ENCODE measurements at regions not wholly inside any gene's neighbourhood (a gene's known extent, or its start where the extent isn't known, plus 50 kb on each side); places are given as distances from the start of the nearest gene placed in this dataset.

DNA sequence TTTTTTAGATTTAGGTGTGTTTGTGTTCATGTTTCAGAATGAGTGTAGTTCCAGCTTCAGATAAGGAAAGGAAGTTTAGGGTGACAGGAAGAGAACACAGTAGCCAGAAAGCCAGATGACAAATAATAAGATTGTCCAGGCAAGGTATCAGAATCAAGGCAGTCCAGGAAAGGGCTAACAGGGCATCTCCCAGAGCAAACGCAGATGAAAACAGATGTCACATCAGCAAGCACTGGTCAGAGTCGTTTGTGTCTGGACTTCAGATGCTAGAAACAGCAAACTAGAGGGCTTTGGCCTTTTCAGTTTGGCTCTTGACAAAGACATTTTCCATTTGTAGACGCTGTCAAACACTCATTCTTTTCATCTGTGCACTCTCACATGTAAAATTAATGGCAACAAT lies 65.5 kb downstream of the VIP start:
- H2AFZ ChIP-seq (ENCODE audit: low read depth, low read length), result no peak overlapping the region
- no peaks in the 10 kb centered on the region for H3K9me3 ChIP-seq (ENCODE audit: low read length)
- no peaks in the 10 kb centered on the region for H3K27me3 ChIP-seq (ENCODE audit: insufficient read depth, low read depth, low read length)
- H3K27ac ChIP-seq (ENCODE audit: low read length), result no peak overlapping the region
- H3F3A ChIP-seq (ENCODE audit: insufficient read depth, low read length, poor library complexity, severe bottlenecking), result no peaks in the 10 kb centered on the region
- H3K4me2 ChIP-seq (ENCODE audit: low read length), result no peak overlapping the region
- H4K20me1 ChIP-seq (ENCODE audit: insufficient read depth), result no peaks in the 10 kb centered on the region
- H3K36me3 ChIP-seq (ENCODE audit: insufficient read depth, low read length), result no peaks in the 10 kb centered on the region
- no peaks in the 10 kb centered on the region for H3K9me2 ChIP-seq (ENCODE audit: insufficient read depth, low read length)
- H3K4me3 ChIP-seq (ENCODE audit: low read length), result no peak overlapping the region
- no peak overlapping the region for H3K9ac ChIP-seq (ENCODE audit: low read length)
- no peak for TF ChIP-seq EZH2 (IDR thresholded peaks at IDR 0.05; ENCODE audit: borderline replicate concordance, insufficient read depth, low read length, poor library complexity, severe bottlenecking)
- no peak for TF ChIP-seq REST (IDR thresholded peaks at IDR 0.05; ENCODE audit: borderline replicate concordance)
- no peak for TF ChIP-seq MXI1 (conservative IDR thresholded peaks at IDR 0.05; ENCODE audit: poor library complexity, severe bottlenecking)
- no peak for TF ChIP-seq RAD21 (conservative IDR thresholded peaks at IDR 0.05)
- TF ChIP-seq POLR2AphosphoS5 (IDR thresholded peaks at IDR 0.05), result no peak
- no peak for TF ChIP-seq SMC3 (conservative IDR thresholded peaks at IDR 0.05; ENCODE audit: poor library complexity)
- TF ChIP-seq, protein P1, sequence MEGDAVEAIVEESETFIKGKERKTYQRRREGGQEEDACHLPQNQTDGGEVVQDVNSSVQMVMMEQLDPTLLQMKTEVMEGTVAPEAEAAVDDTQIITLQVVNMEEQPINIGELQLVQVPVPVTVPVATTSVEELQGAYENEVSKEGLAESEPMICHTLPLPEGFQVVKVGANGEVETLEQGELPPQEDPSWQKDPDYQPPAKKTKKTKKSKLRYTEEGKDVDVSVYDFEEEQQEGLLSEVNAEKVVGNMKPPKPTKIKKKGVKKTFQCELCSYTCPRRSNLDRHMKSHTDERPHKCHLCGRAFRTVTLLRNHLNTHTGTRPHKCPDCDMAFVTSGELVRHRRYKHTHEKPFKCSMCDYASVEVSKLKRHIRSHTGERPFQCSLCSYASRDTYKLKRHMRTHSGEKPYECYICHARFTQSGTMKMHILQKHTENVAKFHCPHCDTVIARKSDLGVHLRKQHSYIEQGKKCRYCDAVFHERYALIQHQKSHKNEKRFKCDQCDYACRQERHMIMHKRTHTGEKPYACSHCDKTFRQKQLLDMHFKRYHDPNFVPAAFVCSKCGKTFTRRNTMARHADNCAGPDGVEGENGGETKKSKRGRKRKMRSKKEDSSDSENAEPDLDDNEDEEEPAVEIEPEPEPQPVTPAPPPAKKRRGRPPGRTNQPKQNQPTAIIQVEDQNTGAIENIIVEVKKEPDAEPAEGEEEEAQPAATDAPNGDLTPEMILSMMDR (IDR thresholded peaks at IDR 0.05; ENCODE audit: poor library complexity, severe bottlenecking), result no peak
- no peak for TF ChIP-seq EP300 (conservative IDR thresholded peaks at IDR 0.05; ENCODE audit: poor library complexity, severe bottlenecking)
- no peak for TF ChIP-seq TAF1 (IDR thresholded peaks at IDR 0.05; ENCODE audit: low read depth)
- H3K79me2 ChIP-seq (replicated peaks; ENCODE audit: insufficient read depth, low read length), result no peaks in the 10 kb centered on the region

DNA sequence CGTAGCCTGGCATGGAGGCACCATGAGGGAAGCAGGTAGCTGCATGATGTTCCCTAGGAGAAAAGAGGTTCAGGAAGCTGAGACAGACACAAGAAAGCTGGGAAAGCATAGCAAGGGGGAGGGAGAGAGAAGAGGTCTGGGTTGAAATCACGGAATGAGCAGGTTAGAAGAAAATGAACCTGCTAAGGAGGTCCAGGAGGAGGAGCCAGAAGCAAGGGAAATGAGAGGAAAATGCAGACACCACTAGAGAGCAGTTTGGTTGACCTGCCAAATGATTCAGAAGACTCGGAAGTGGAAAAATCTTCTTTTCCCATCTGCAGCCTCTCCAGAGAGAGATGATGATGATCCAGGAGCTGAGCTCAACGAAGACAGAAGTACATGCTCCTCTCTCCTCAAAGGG lies 70.9 kb downstream of the VIP start:
- Histone ChIP-seq H3K36me3 (ENCODE audit: insufficient read depth, low read length) (no peaks in the 10 kb centered on the region), H3K79me2 (replicated peaks; ENCODE audit: insufficient read depth, low read length) (no peaks in the 10 kb centered on the region), H3K27me3 (ENCODE audit: insufficient read depth, low read depth, low read length) (no peaks in the 10 kb centered on the region), H3K9me2 (ENCODE audit: insufficient read depth, low read length) (no peaks in the 10 kb centered on the region), H3K9ac (ENCODE audit: low read length) (no peak overlapping the region), H3K9me3 (ENCODE audit: low read length) (no peaks in the 10 kb centered on the region), H3K27ac (ENCODE audit: low read length) (no peak overlapping the region), H3K4me2 (ENCODE audit: low read length) (no peak overlapping the region), H3F3A (ENCODE audit: insufficient read depth, low read length, poor library complexity, severe bottlenecking) (no peaks in the 10 kb centered on the region), H4K20me1 (ENCODE audit: insufficient read depth) (no peaks in the 10 kb centered on the region), H3K4me3 (ENCODE audit: low read length) (no peak overlapping the region), H2AFZ (ENCODE audit: low read depth, low read length) (no peak overlapping the region)
- TF ChIP-seq TAF1 (IDR thresholded peaks at IDR 0.05; ENCODE audit: low read depth) (no peak), POLR2AphosphoS5 (IDR thresholded peaks at IDR 0.05) (no peak), SMC3 (conservative IDR thresholded peaks at IDR 0.05; ENCODE audit: poor library complexity) (no peak), MXI1 (conservative IDR thresholded peaks at IDR 0.05; ENCODE audit: poor library complexity, severe bottlenecking) (no peak), EZH2 (IDR thresholded peaks at IDR 0.05; ENCODE audit: borderline replicate concordance, insufficient read depth, low read length, poor library complexity, severe bottlenecking) (no peak), REST (IDR thresholded peaks at IDR 0.05; ENCODE audit: borderline replicate concordance) (no peak), EP300 (conservative IDR thresholded peaks at IDR 0.05; ENCODE audit: poor library complexity, severe bottlenecking) (no peak), RAD21 (conservative IDR thresholded peaks at IDR 0.05) (no peak)
- TF ChIP-seq, protein P1 (IDR thresholded peaks at IDR 0.05; ENCODE audit: poor library complexity, severe bottlenecking), result no peak
